ENCODE measurements at regions not wholly inside any gene's neighbourhood (a gene's known extent, or its start where the extent isn't known, plus 50 kb on each side); places are given as distances from the start of the nearest gene placed in this dataset.
"Not testable (repeated sequence)": the region's sequence is repeated elsewhere in the genome, so short reads cannot be mapped to it uniquely, and the experiment has no call there.

- DNase-seq (ENCODE audit: low read depth): no peak
These were observed 605.5 kb downstream of the MID1IP1 start for GRCh38 chrX:39406799-39407198.

GRCh38 chrX:39409246-39409917 is 608.1 kb downstream of the MID1IP1 start:
- DNase-seq (ENCODE audit: low read depth): no peak

GRCh38 chrX:39414290-39414854 is 613.1 kb downstream of the MID1IP1 start:
- no peak for DNase-seq (ENCODE audit: low read depth)

GRCh38 chrX:39416547-39417260 is 615.4 kb downstream of the MID1IP1 start:
- no peak for DNase-seq (ENCODE audit: low read depth)

- DNase-seq (ENCODE audit: low read depth): no peak
These were observed 617.0 kb downstream of the MID1IP1 start for GRCh38 chrX:39418254-39418704.

- DNase-seq (ENCODE audit: low read depth): no peak
These were observed 617.7 kb downstream of the MID1IP1 start for GRCh38 chrX:39418731-39419638.

GRCh38 chrX:39421006-39421405 is 619.7 kb downstream of the MID1IP1 start:
- DNase-seq (ENCODE audit: low read depth): no peak

- no peak for DNase-seq (ENCODE audit: low read depth)
These were observed 624.0 kb downstream of the MID1IP1 start for GRCh38 chrX:39425124-39425806.

- no peak for DNase-seq (ENCODE audit: low read depth)
These were observed 624.8 kb downstream of the MID1IP1 start for GRCh38 chrX:39426101-39426500.

- DNase-seq (ENCODE audit: low read depth): no peak
These were observed 626.2 kb downstream of the MID1IP1 start for GRCh38 chrX:39427492-39427891.

GRCh38 chrX:39427906-39428305 is 626.6 kb downstream of the MID1IP1 start:
- DNase-seq (ENCODE audit: low read depth): no peak

GRCh38 chrX:39430551-39430950 is 629.3 kb downstream of the MID1IP1 start:
- no peak for DNase-seq (ENCODE audit: low read depth)

- no peak for DNase-seq (ENCODE audit: low read depth)
These were observed 630.6 kb downstream of the MID1IP1 start for GRCh38 chrX:39431893-39432292.

GRCh38 chrX:39434671-39435070 is 633.4 kb downstream of the MID1IP1 start:
- DNase-seq (ENCODE audit: low read depth): not testable (repeated sequence)

GRCh38 chrX:39436538-39436937 is 635.3 kb downstream of the MID1IP1 start:
- DNase-seq (ENCODE audit: low read depth): not testable (repeated sequence)

GRCh38 chrX:39437670-39438441 is 636.6 kb downstream of the MID1IP1 start:
- no peak for DNase-seq (ENCODE audit: low read depth)

GRCh38 chrX:39438603-39439602 is 637.6 kb downstream of the MID1IP1 start:
- DNase-seq (ENCODE audit: low read depth): no peak

- no peak for DNase-seq (ENCODE audit: low read depth)
These were observed 638.9 kb downstream of the MID1IP1 start for GRCh38 chrX:39439906-39440798.

Measured in HS-27A (cell line).